SK-N-SH treated with all-trans-retinoic acid at 6 μM for 48 hours (cell line): ENCODE measurements at regions not wholly inside any gene's neighbourhood (a gene's known extent, or its start where the extent isn't known, plus 50 kb on each side); places are given as distances from the start of the nearest gene placed in this dataset.

ENCODE experiments used
- ARNTL ChIP-seq: fragments of 450-650 bp; formaldehyde crosslinking; IDR thresholded peaks from 2 replicates; pipeline ENCODE4 v1.5.0; 2020; ENCODE audit warnings: low read depth, mild to moderate bottlenecking, moderate library complexity, borderline replicate concordance
- BACH2 ChIP-seq: fragments of 250-450 bp; sonication (Bioruptor Pico); IDR thresholded peaks from 2 replicates; pipeline ENCODE4 v1.9.0; 2021; ENCODE audit warnings: mild to moderate bottlenecking, borderline replicate concordance
- CSDC2 ChIP-seq: fragments of 250-450 bp; sonication (Bioruptor Pico); IDR thresholded peaks from 2 replicates; pipeline ENCODE4 v1.5.0; 2020; ENCODE audit warnings: mild to moderate bottlenecking, moderate library complexity
- ESRRG ChIP-seq: fragments of 250-450 bp; sonication (Bioruptor Pico); IDR thresholded peaks from 2 replicates; pipeline ENCODE4 v1.6.1; 2021; ENCODE audit warnings: mild to moderate bottlenecking
- GLIS3 ChIP-seq: fragments of 250-450 bp; sonication (Bioruptor Pico); IDR thresholded peaks from 2 replicates; pipeline ENCODE4 v1.5.0; 2020; ENCODE audit warnings: mild to moderate bottlenecking, moderate library complexity
- OSR1 ChIP-seq: fragments of 250-450 bp; sonication (Bioruptor Pico); IDR thresholded peaks from 2 replicates; pipeline ENCODE4 v1.8.0; 2022; ENCODE audit warnings: moderate library complexity, mild to moderate bottlenecking, inconsistent platforms
- RARB ChIP-seq: fragments of 250-450 bp; sonication (Bioruptor Pico); IDR thresholded peaks from 2 replicates; pipeline ENCODE4 v1.8.0; 2021; ENCODE audit warnings: mild to moderate bottlenecking, moderate library complexity
- SNAI2 ChIP-seq: fragments of 250-450 bp; sonication (Bioruptor Pico); IDR thresholded peaks from 2 replicates; pipeline ENCODE4 v1.5.0; 2020; ENCODE audit warnings: mild to moderate bottlenecking, moderate library complexity
- TOX ChIP-seq: fragments of 250-450 bp; sonication (Bioruptor Pico); IDR thresholded peaks from 2 replicates; pipeline ENCODE4 v1.8.0; 2021; ENCODE audit warnings: mild to moderate bottlenecking, moderate library complexity, borderline replicate concordance
- ZNF565 ChIP-seq: fragments of 450-650 bp; formaldehyde crosslinking; conservative IDR thresholded peaks from 2 replicates; pipeline ENCODE4 v1.5.0; 2020; ENCODE audit warnings: low read depth, mild to moderate bottlenecking, moderate library complexity
- ZNF8 ChIP-seq: fragments of 450-650 bp; formaldehyde crosslinking; IDR thresholded peaks from 2 replicates; pipeline ENCODE4 v1.5.0; 2020; ENCODE audit warnings: mild to moderate bottlenecking, moderate library complexity
- TF ChIP-seq, protein P1 (sequence below): fragments of 250-450 bp; sonication (Bioruptor Pico); IDR thresholded peaks from 2 replicates; pipeline ENCODE4 v1.8.0; 2021; ENCODE audit warnings: low read depth, mild to moderate bottlenecking, moderate library complexity, borderline replicate concordance
- TF ChIP-seq, protein P2 (sequence below): fragments of 250-450 bp; sonication (Bioruptor Pico); IDR thresholded peaks from 2 replicates; pipeline ENCODE4 v1.8.0; 2020; ENCODE audit warnings: mild to moderate bottlenecking, moderate library complexity, borderline replicate concordance
- TF ChIP-seq, protein P3 (sequence below): fragments of 250-450 bp; sonication (Bioruptor Pico); IDR thresholded peaks from 2 replicates; pipeline ENCODE4 v1.5.1; 2020; ENCODE audit warnings: low read depth, mild to moderate bottlenecking, moderate library complexity

DNA sequence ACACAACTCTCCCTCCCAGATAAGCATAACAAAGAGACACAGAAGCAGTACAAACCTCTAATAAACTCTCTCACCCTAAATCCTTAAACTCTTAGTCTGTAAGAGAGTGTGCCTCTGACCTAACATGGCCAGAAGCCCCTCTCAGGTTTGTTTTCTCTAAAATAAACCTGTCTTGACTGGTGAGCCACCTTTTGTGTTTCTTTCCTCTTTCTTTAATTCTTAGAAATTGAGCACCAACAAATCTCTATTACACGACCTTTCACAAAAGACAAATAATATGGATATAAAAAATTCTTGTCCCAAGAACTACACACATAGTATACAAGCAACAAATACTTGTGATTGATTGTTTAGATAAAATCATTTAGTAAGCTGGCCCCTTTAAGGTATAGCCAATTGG is 573.7 kb downstream of the EPHA5 start:
- TF ChIP-seq, protein P1, sequence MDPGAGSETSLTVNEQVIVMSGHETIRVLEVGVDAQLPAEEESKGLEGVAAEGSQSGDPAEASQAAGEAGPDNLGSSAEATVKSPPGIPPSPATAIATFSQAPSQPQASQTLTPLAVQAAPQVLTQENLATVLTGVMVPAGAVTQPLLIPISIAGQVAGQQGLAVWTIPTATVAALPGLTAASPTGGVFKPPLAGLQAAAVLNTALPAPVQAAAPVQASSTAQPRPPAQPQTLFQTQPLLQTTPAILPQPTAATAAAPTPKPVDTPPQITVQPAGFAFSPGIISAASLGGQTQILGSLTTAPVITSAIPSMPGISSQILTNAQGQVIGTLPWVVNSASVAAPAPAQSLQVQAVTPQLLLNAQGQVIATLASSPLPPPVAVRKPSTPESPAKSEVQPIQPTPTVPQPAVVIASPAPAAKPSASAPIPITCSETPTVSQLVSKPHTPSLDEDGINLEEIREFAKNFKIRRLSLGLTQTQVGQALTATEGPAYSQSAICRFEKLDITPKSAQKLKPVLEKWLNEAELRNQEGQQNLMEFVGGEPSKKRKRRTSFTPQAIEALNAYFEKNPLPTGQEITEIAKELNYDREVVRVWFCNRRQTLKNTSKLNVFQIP, result no peak
- no peak for TF ChIP-seq OSR1 (CRISPR knock-in tag)
- no peak for TF ChIP-seq ZNF8
- TF ChIP-seq ARNTL (CRISPR knock-in tag), result no peak
- TF ChIP-seq ESRRG (CRISPR knock-in tag), result no peak
- TF ChIP-seq, protein P2, sequence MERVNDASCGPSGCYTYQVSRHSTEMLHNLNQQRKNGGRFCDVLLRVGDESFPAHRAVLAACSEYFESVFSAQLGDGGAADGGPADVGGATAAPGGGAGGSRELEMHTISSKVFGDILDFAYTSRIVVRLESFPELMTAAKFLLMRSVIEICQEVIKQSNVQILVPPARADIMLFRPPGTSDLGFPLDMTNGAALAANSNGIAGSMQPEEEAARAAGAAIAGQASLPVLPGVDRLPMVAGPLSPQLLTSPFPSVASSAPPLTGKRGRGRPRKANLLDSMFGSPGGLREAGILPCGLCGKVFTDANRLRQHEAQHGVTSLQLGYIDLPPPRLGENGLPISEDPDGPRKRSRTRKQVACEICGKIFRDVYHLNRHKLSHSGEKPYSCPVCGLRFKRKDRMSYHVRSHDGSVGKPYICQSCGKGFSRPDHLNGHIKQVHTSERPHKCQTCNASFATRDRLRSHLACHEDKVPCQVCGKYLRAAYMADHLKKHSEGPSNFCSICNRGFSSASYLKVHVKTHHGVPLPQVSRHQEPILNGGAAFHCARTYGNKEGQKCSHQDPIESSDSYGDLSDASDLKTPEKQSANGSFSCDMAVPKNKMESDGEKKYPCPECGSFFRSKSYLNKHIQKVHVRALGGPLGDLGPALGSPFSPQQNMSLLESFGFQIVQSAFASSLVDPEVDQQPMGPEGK (CRISPR knock-in tag), result no peak
- no peak for TF ChIP-seq GLIS3 (CRISPR knock-in tag)
- TF ChIP-seq, protein P3, sequence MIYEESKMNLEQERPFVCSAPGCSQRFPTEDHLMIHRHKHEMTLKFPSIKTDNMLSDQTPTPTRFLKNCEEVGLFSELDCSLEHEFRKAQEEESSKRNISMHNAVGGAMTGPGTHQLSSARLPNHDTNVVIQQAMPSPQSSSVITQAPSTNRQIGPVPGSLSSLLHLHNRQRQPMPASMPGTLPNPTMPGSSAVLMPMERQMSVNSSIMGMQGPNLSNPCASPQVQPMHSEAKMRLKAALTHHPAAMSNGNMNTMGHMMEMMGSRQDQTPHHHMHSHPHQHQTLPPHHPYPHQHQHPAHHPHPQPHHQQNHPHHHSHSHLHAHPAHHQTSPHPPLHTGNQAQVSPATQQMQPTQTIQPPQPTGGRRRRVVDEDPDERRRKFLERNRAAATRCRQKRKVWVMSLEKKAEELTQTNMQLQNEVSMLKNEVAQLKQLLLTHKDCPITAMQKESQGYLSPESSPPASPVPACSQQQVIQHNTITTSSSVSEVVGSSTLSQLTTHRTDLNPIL, result no peak
- TF ChIP-seq ZNF565 (CRISPR knock-in tag), result no peak
- TF ChIP-seq RARB (CRISPR knock-in tag), result no peak
- no peak for TF ChIP-seq CSDC2 (CRISPR knock-in tag)
- TF ChIP-seq TOX (CRISPR knock-in tag), result no peak
- no peak for TF ChIP-seq SNAI2 (CRISPR knock-in tag)
- TF ChIP-seq BACH2 (CRISPR knock-in tag), result no peak
